B cell (primary cell): ENCODE measurements at regions not wholly inside any gene's neighbourhood (a gene's known extent, or its start where the extent isn't known, plus 50 kb on each side); places are given as distances from the start of the nearest gene placed in this dataset.

Experiments used
- ATAC-seq: fragments of 200-7000 bp; cut with Tn5 transposase; one replicate; pipeline ENCODE4 v1.10.0; 2021; ENCODE audit warnings: low read depth, mild to moderate bottlenecking, moderate number of reproducible peaks, moderate library complexity
- CTCF ChIA-PET: fragments of 350-600 bp; sonication (Branson Sonifier 250); formaldehyde crosslinking; loops from one replicate; lab custom pipeline; 2021; ENCODE audit warnings: antibody characterized with exemption, inconsistent platforms; lab: Charles Lee
- POLR2A ChIA-PET: fragments of 350-600 bp; sonication (Branson Sonifier 250); formaldehyde crosslinking; loops from one replicate; lab custom pipeline; 2021; ENCODE audit warnings: antibody characterized with exemption; lab: Charles Lee
- DNase-seq: peaks from one replicate; pipeline ENCODE4 v3.0.0; 2013
- H2AFZ ChIP-seq: 2 replicates; pipeline ENCODE4 v1.6.1; 2012; ENCODE audit warnings: mild to moderate bottlenecking, low read depth, low read length; ENCODE audit not compliant: insufficient read depth, poor library complexity, severe bottlenecking
- H3K27ac ChIP-seq, 2 donors: 1 replicate in 1 of 2; 2 replicates in 1 of 2; pipeline ENCODE4 v1.5.1; 2012 to 2013; ENCODE audit warnings: low read length in 2 of 2, mild to moderate bottlenecking in 2 of 2, moderate library complexity in 1 of 2
- H3K27me3 ChIP-seq, 4 experiments: fragments of 200-600 bp in 1 of 4; sonication (generic) in 1 of 4; replicated peaks in 1 of 4; 1 replicate in 2 of 4; 2 replicates in 2 of 4; pipeline versions ENCODE4 v1.6.1 to v1.7.0; 2013 to 2016; ENCODE audit warnings: low read length in 3 of 4, mild to moderate bottlenecking in 2 of 4, mixed read lengths in 1 of 4, moderate library complexity in 1 of 4; ENCODE audit not compliant: insufficient read depth in 4 of 4, control insufficient read depth in 3 of 4; ENCODE audit errors: control extremely low read depth in 1 of 4
- H3K36me3 ChIP-seq, 2 experiments: replicated peaks in 1 of 2; 1 replicate in 1 of 2; 2 replicates in 1 of 2; pipeline versions ENCODE4 v1.6.1 to v1.7.1; 2013; ENCODE audit warnings: low read length in 1 of 2; ENCODE audit not compliant: insufficient read depth in 2 of 2, control insufficient read depth in 1 of 2; ENCODE audit errors: control extremely low read depth in 1 of 2, extremely low read depth in 1 of 2
- H3K4me1 ChIP-seq, 2 donors: fragments of 200-600 bp in 1 of 2; sonication (generic) in 1 of 2; 1 replicate in 1 of 2; 2 replicates in 1 of 2; pipeline versions ENCODE4 v1.5.1 to v1.6.1; 2013 to 2017; ENCODE audit warnings: low read length in 2 of 2; ENCODE audit not compliant: control insufficient read depth in 2 of 2, insufficient read depth in 2 of 2
- H3K4me2 ChIP-seq: replicated peaks from 2 replicates; pipeline ENCODE3; 2012; ENCODE audit warnings: mild to moderate bottlenecking, low read depth, low read length; ENCODE audit not compliant: poor library complexity, severe bottlenecking
- H3K4me3 ChIP-seq, 5 experiments: fragments of 200-600 bp in 1 of 5; sonication (generic) in 1 of 5; 1 replicate in 3 of 5; 2 replicates in 2 of 5; pipeline versions ENCODE4 v1.5.1 to v1.7.0; 2011 to 2016; ENCODE audit warnings: low read length in 4 of 5, mild to moderate bottlenecking in 4 of 5, low read depth in 2 of 5, control low read depth in 1 of 5, moderate library complexity in 1 of 5; ENCODE audit not compliant: insufficient read depth in 1 of 5; ENCODE audit errors: control extremely low read depth in 1 of 5, extremely low read depth in 1 of 5
- H3K79me2 ChIP-seq: fragments of 200-600 bp; sonication (generic); one replicate; pipeline ENCODE4 v1.6.0; 2016; ENCODE audit warnings: low read length; ENCODE audit not compliant: control insufficient read depth, insufficient read depth
- H3K9ac ChIP-seq: fragments of 200-600 bp; sonication (generic); 2 replicates; pipeline ENCODE4 v1.6.1; 2017; ENCODE audit warnings: mild to moderate bottlenecking, low read length, moderate library complexity
- H3K9me3 ChIP-seq, 3 donors: one replicate each; pipeline versions ENCODE4 v1.6.1 to v1.7.1; 2013; ENCODE audit warnings: low read length in 2 of 3; ENCODE audit not compliant: control insufficient read depth in 2 of 3, insufficient read depth in 1 of 3; ENCODE audit errors: control extremely low read depth in 1 of 3
- H4K20me1 ChIP-seq: 2 replicates; pipeline ENCODE4 v1.6.0; 2012; ENCODE audit warnings: mild to moderate bottlenecking, low read length; ENCODE audit not compliant: insufficient read depth, control insufficient read depth, poor library complexity, severe bottlenecking
- H3K27ac Mint-ChIP-seq: one replicate; pipeline ENCODE4 v1.8.0; 2021; ENCODE audit warnings: mixed read lengths
- H3K27me3 Mint-ChIP-seq: one replicate; pipeline ENCODE4 v1.8.0; 2021; ENCODE audit warnings: mixed read lengths
- H3K4me1 Mint-ChIP-seq: one replicate; pipeline ENCODE4 v1.8.0; 2021; ENCODE audit warnings: mixed read lengths
- H3K4me3 Mint-ChIP-seq: one replicate; pipeline ENCODE4 v1.8.0; 2021; ENCODE audit warnings: mixed read lengths
- H3K9me3 Mint-ChIP-seq: one replicate; pipeline ENCODE4 v1.8.0; 2022; ENCODE audit warnings: mixed read lengths; ENCODE audit not compliant: insufficient read depth
- EZH2 ChIP-seq: IDR thresholded peaks from 2 replicates; pipeline ENCODE4 v1.6.1; 2012; ENCODE audit warnings: borderline replicate concordance, low read depth, mild to moderate bottlenecking, moderate library complexity, low read length; ENCODE audit not compliant: insufficient read depth, poor library complexity, severe bottlenecking
- WGBS: methylation state at CpG from one replicate; pipeline ENCODE4 v1.1.5; 2013; ENCODE audit warnings: missing lambda C conversion rate; ENCODE audit not compliant: insufficient coverage; 5-methylcytosine and 5-hydroxymethylcytosine counted together
- intact Hi-C: fragments of 100-400 bp; cut with micrococcal nuclease; formaldehyde crosslinking; loops from one replicate; pipeline ENCODE4 v1.10.0; 2022
- TF ChIP-seq, protein P1 (sequence below): fragments of 200-600 bp; IDR thresholded peaks from one replicate; pipeline ENCODE4 v1.8.0; 2022; ENCODE audit warnings: antibody characterized with exemption, mild to moderate bottlenecking

DNA sequence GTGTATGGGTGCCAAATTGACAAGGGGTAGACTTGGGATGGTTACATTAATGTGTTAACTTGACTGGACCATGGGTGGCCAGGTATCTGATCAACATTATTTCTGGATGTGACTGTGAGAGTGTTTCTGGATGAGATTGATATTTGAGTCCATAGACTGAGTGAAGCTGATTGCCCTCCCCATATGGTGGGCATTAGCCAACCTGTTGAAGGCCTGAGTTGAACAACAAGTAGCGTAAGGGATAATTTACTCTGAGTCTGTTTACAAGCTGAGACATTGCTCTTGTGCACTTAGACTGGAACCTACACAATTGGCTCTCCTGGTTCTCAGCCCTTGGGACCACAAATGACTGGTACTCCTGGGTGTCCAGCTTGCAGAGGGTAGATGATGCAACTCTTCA is 240.1 kb downstream of the ASXL3 start:
- Histone ChIP-seq H3K4me2 (no peak overlapping the region), H3K4me3 (no peak overlapping the region), H4K20me1 (no peaks in the 10 kb centered on the region), H3K27me3 (no peaks in the 10 kb centered on the region), H3K9ac (no peak overlapping the region), H3K9me3 (peaks cover 0 to 3% (median 0%) of the 10 kb centered on the region in 3 donors), H3K36me3 (no peaks in the 10 kb centered on the region), H2AFZ (no peak overlapping the region), H3K4me1 (no peaks in the 10 kb centered on the region), H3K79me2 (no peaks in the 10 kb centered on the region), H3K27ac (no peak overlapping the region)
- no peak for DNase-seq
- Mint-ChIP-seq H3K27ac (no peak overlapping the region), H3K4me3 (no peak overlapping the region), H3K4me1 (no peaks in the 10 kb centered on the region), H3K9me3 (no peaks in the 10 kb centered on the region), H3K27me3 (no peaks in the 10 kb centered on the region)
- intact Hi-C loops, result no loop called here
- CTCF ChIA-PET, result no interaction called here
- no peak for TF ChIP-seq EZH2
- TF ChIP-seq, protein P1, sequence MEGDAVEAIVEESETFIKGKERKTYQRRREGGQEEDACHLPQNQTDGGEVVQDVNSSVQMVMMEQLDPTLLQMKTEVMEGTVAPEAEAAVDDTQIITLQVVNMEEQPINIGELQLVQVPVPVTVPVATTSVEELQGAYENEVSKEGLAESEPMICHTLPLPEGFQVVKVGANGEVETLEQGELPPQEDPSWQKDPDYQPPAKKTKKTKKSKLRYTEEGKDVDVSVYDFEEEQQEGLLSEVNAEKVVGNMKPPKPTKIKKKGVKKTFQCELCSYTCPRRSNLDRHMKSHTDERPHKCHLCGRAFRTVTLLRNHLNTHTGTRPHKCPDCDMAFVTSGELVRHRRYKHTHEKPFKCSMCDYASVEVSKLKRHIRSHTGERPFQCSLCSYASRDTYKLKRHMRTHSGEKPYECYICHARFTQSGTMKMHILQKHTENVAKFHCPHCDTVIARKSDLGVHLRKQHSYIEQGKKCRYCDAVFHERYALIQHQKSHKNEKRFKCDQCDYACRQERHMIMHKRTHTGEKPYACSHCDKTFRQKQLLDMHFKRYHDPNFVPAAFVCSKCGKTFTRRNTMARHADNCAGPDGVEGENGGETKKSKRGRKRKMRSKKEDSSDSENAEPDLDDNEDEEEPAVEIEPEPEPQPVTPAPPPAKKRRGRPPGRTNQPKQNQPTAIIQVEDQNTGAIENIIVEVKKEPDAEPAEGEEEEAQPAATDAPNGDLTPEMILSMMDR, result no peak
- 100% methylated on average over 1 of the region's 1 CpG for WGBS
- POLR2A ChIA-PET, result no interaction called here
- ATAC-seq, result no peak

DNA sequence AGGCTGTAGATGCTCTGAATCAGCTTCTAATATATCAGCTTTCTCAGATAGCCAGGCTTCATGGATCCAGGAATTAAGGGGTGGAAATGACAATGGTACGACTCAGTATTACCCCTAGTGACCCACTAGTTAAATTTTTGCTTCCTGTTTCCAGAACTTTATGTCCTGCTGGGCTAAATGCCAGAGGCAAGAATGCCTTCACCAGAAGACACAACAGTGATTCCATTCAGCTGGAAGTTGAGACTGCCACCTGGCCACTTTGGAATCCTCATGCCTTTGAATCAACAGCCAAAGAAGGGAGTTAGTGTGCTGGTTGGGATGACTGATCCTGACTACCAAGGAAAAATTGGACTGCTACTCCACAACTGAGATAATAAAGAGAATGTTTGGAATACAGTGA is 239.1 kb downstream of the ASXL3 start:
- H3K9me3 Mint-ChIP-seq, result no peaks in the 10 kb centered on the region
- intact Hi-C loops, result no loop called here
- H3K4me3 Mint-ChIP-seq, result no peak overlapping the region
- Histone ChIP-seq H3K9ac (no peak overlapping the region), H3K9me3 (peaks cover 0 to 3% (median 0%) of the 10 kb centered on the region in 3 donors), H3K27ac (no peak overlapping the region), H3K4me1 (no peaks in the 10 kb centered on the region), H3K79me2 (no peaks in the 10 kb centered on the region), H3K4me2 (no peak overlapping the region), H4K20me1 (no peaks in the 10 kb centered on the region), H3K27me3 (no peaks in the 10 kb centered on the region), H3K36me3 (no peaks in the 10 kb centered on the region), H2AFZ (no peak overlapping the region), H3K4me3 (no peak overlapping the region)
- H3K4me1 Mint-ChIP-seq, result no peaks in the 10 kb centered on the region
- no peak for ATAC-seq
- POLR2A ChIA-PET, result no interaction called here
- WGBS, result no CpG with 5 or more reads among the region's 1 CpG
- no peak overlapping the region for H3K27ac Mint-ChIP-seq
- no peaks in the 10 kb centered on the region for H3K27me3 Mint-ChIP-seq
- CTCF ChIA-PET, result no interaction called here
- TF ChIP-seq, protein P1, result no peak
- no peak for TF ChIP-seq EZH2
- no peak for DNase-seq
